ENCODE measurements at regions not wholly inside any gene's neighbourhood (a gene's known extent, or its start where the extent isn't known, plus 50 kb on each side); places are given as distances from the start of the nearest gene placed in this dataset.

DNA sequence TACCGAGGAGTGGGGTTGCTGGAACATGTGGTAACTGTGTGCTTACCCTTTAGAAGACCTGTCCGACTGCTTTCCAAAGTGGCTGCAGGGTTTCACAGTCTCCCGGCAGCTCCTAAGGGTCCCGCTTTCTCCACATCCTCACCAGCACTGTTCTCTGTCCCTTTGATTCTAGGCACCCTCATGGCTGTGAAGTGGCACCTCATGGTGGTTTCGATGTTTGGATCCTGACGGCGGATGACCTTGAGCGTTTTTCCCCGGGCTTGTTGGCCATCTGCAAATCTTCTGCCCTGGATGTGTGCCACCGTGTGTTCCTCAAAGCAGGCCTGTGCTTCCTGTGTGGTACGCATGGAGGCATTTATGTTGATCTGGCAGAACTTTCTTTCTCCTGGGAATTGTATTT, 292.5 kb upstream of the HDAC4 start:
- no peaks in the 10 kb centered on the region for H3K36me3 ChIP-seq (ENCODE audit: control insufficient read depth in 2 of 2, insufficient read depth in 1 of 2, low read length in 2 of 2)
- ChIA-PET POLR2A (no interaction called here), CTCF (no interaction called here)
- no peak overlapping the region for H3K4me3 ChIP-seq (ENCODE audit: low read depth, low read length)
- H3K9me3 ChIP-seq (ENCODE audit: control insufficient read depth, insufficient read depth, low read depth, low read length), result no peaks in the 10 kb centered on the region
- no peaks in the 10 kb centered on the region for H3K4me1 ChIP-seq (ENCODE audit: control insufficient read depth, insufficient read depth, low read length)
- TF ChIP-seq ZNF677 (tag by site-specific recombination; IDR thresholded peaks at IDR 0.05) (no peak), ZBTB8A (tag by site-specific recombination; IDR thresholded peaks at IDR 0.05) (no peak), SCRT2 (tag by site-specific recombination; IDR thresholded peaks at IDR 0.05) (no peak)
- H3K27ac ChIP-seq (ENCODE audit: extremely low read depth, low read depth, low read length), result no peak overlapping the region

DNA sequence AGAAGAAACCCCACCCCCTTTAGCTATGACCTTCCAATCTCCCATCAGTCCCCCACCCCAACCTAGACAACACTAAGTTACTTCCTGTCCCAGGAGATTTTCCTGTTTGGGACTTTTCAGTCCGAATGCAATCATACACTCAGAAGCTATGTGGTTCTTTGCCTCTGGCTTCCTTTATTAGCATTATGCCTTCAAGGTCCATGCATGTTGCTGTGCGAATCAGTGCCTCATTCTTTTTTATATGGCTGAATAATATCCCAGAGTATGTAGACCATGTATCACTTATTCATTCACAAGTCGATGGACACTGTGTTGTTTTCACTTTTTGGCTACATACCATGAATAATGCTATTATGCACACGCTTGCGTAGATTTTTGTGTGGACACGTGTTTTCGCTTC, 292.1 kb upstream of the HDAC4 start:
- TF ChIP-seq ZNF626 (tag by site-specific recombination; IDR thresholded peaks at IDR 0.05), result no peak
- no peak for TF ChIP-seq ZNF184 (tag by site-specific recombination; IDR thresholded peaks at IDR 0.05)
- no peak for TF ChIP-seq ZIC2 (tag by site-specific recombination; IDR thresholded peaks at IDR 0.05)
- TF ChIP-seq ZNF654 (tag by site-specific recombination; IDR thresholded peaks at IDR 0.05; ENCODE audit: low read depth), result no peak
- TF ChIP-seq, protein P1, sequence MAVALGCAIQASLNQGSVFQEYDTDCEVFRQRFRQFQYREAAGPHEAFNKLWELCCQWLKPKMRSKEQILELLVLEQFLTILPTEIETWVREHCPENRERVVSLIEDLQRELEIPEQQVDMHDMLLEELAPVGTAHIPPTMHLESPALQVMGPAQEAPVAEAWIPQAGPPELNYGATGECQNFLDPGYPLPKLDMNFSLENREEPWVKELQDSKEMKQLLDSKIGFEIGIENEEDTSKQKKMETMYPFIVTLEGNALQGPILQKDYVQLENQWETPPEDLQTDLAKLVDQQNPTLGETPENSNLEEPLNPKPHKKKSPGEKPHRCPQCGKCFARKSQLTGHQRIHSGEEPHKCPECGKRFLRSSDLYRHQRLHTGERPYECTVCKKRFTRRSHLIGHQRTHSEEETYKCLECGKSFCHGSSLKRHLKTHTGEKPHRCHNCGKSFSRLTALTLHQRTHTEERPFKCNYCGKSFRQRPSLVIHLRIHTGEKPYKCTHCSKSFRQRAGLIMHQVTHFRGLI (tag by site-specific recombination; IDR thresholded peaks at IDR 0.05), result no peak
- TF ChIP-seq, protein P2, sequence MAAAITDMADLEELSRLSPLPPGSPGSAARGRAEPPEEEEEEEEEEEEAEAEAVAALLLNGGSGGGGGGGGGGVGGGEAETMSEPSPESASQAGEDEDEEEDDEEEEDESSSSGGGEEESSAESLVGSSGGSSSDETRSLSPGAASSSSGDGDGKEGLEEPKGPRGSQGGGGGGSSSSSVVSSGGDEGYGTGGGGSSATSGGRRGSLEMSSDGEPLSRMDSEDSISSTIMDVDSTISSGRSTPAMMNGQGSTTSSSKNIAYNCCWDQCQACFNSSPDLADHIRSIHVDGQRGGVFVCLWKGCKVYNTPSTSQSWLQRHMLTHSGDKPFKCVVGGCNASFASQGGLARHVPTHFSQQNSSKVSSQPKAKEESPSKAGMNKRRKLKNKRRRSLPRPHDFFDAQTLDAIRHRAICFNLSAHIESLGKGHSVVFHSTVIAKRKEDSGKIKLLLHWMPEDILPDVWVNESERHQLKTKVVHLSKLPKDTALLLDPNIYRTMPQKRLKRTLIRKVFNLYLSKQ (tag by site-specific recombination; IDR thresholded peaks at IDR 0.05; ENCODE audit: borderline replicate concordance), result no peak
- TF ChIP-seq, protein P3, sequence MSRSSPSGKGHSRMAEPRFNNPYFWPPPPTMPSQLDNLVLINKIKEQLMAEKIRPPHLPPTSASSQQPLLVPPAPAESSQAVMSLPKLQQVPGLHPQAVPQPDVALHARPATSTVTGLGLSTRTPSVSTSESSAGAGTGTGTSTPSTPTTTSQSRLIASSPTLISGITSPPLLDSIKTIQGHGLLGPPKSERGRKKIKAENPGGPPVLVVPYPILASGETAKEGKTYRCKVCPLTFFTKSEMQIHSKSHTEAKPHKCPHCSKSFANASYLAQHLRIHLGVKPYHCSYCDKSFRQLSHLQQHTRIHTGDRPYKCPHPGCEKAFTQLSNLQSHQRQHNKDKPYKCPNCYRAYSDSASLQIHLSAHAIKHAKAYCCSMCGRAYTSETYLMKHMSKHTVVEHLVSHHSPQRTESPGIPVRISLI (tag by site-specific recombination; IDR thresholded peaks at IDR 0.05), result no peak
- TF ChIP-seq ZNF555 (tag by site-specific recombination; conservative IDR thresholded peaks at IDR 0.05), result no peak
- no peak for TF ChIP-seq KLF9 (tag by site-specific recombination; IDR thresholded peaks at IDR 0.05; ENCODE audit: low read depth)
- no peak for TF ChIP-seq ZSCAN23 (tag by site-specific recombination; IDR thresholded peaks at IDR 0.05)
- TF ChIP-seq ZNF311 (tag by site-specific recombination; IDR thresholded peaks at IDR 0.05; ENCODE audit: borderline replicate concordance), result no peak
- TF ChIP-seq ZNF266 (tag by site-specific recombination; IDR thresholded peaks at IDR 0.05; ENCODE audit: low read depth), result no peak
- TF ChIP-seq, protein P4, sequence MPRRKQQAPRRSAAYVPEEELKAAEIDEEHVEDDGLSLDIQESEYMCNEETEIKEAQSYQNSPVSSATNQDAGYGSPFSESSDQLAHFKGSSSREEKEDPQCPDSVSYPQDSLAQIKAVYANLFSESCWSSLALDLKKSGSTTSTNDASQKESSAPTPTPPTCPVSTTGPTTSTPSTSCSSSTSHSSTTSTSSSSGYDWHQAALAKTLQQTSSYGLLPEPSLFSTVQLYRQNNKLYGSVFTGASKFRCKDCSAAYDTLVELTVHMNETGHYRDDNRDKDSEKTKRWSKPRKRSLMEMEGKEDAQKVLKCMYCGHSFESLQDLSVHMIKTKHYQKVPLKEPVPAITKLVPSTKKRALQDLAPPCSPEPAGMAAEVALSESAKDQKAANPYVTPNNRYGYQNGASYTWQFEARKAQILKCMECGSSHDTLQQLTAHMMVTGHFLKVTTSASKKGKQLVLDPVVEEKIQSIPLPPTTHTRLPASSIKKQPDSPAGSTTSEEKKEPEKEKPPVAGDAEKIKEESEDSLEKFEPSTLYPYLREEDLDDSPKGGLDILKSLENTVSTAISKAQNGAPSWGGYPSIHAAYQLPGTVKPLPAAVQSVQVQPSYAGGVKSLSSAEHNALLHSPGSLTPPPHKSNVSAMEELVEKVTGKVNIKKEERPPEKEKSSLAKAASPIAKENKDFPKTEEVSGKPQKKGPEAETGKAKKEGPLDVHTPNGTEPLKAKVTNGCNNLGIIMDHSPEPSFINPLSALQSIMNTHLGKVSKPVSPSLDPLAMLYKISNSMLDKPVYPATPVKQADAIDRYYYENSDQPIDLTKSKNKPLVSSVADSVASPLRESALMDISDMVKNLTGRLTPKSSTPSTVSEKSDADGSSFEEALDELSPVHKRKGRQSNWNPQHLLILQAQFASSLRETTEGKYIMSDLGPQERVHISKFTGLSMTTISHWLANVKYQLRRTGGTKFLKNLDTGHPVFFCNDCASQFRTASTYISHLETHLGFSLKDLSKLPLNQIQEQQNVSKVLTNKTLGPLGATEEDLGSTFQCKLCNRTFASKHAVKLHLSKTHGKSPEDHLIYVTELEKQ (tag by site-specific recombination; IDR thresholded peaks at IDR 0.05; ENCODE audit: borderline replicate concordance), result no peak
- TF ChIP-seq ZSCAN16 (tag by site-specific recombination; IDR thresholded peaks at IDR 0.05), result no peak
- TF ChIP-seq ZNF571 (tag by site-specific recombination; IDR thresholded peaks at IDR 0.05), result no peak
- TF ChIP-seq KLF8 (tag by site-specific recombination; IDR thresholded peaks at IDR 0.05), result no peak
- TF ChIP-seq ZNF324 (tag by site-specific recombination; IDR thresholded peaks at IDR 0.05), result no peak
- TF ChIP-seq ZBTB20 (tag by site-specific recombination; IDR thresholded peaks at IDR 0.05), result no peak
- TF ChIP-seq ZNF510 (tag by site-specific recombination; IDR thresholded peaks at IDR 0.05; ENCODE audit: insufficient replicate concordance), result no peak
- TF ChIP-seq ZNF433 (tag by site-specific recombination; IDR thresholded peaks at IDR 0.05; ENCODE audit: low read depth), result no peak
- no peak overlapping the region for H3K27ac ChIP-seq (ENCODE audit: extremely low read depth, low read depth, low read length)
- ChIA-PET CTCF (interaction anchor here (0.6 kb wide), 1 partner anchor 864 kb away, joined by 3 read pairs; no protein-coding TSS in a partner anchor), POLR2A (no interaction called here)
- no peak overlapping the region for H3K4me3 ChIP-seq (ENCODE audit: low read depth, low read length)
- H3K36me3 ChIP-seq (ENCODE audit: control insufficient read depth in 2 of 2, insufficient read depth in 1 of 2, low read length in 2 of 2), result no peaks in the 10 kb centered on the region
- H3K4me1 ChIP-seq (ENCODE audit: control insufficient read depth, insufficient read depth, low read length), result no peaks in the 10 kb centered on the region
- no peaks in the 10 kb centered on the region for H3K9me3 ChIP-seq (ENCODE audit: control insufficient read depth, insufficient read depth, low read depth, low read length)

All from HEK293 (cell line).